D721Med (cell line): ENCODE measurements at regions not wholly inside any gene's neighbourhood (a gene's known extent, or its start where the extent isn't known, plus 50 kb on each side); places are given as distances from the start of the nearest gene placed in this dataset.

Experiments
- DNase-seq: peaks from one replicate; pipeline ENCODE4 v3.0.0; 2011; ENCODE audit warnings: low spot score; ENCODE audit not compliant: insufficient read length
- FAIRE-seq: peaks from 2 replicates; lab custom pipeline; 2011; peaks lifted over from hg19 to GRCh38; lab: Jason Lieb, UNC
- CTCF ChIP-seq: IDR thresholded peaks from 2 replicates; pipeline ENCODE4 v1.5.1; 2012; ENCODE audit warnings: mild to moderate bottlenecking, control low read depth; ENCODE audit not compliant: insufficient read depth; ENCODE audit errors: missing control alignments

GRCh38 chr2:66050392-66050791, 384.5 kb upstream of the MEIS1 start:
- DNase-seq: no peak
- no peak for FAIRE-seq
- no peak for TF ChIP-seq CTCF

- FAIRE-seq (no peak), DNase-seq (no peak)
These were observed 386.3 kb upstream of the MEIS1 start for GRCh38 chr2:66048667-66049066.

GRCh38 chr2:66041902-66042657, 392.8 kb upstream of the MEIS1 start:
- no peak for FAIRE-seq
- no peak for DNase-seq
- no peak for TF ChIP-seq CTCF

More at GRCh38 chr2:66048667-66049066, 386.3 kb upstream of the MEIS1 start:
- no peak for TF ChIP-seq CTCF

- TF ChIP-seq CTCF: no peak
- no peak for DNase-seq
- FAIRE-seq: no peak
These were observed 398.0 kb upstream of the MEIS1 start for GRCh38 chr2:66036948-66037347.

GRCh38 chr2:66034467-66034866, 400.5 kb upstream of the MEIS1 start:
- DNase-seq: no peak
- no peak for TF ChIP-seq CTCF
- FAIRE-seq: no peak

- DNase-seq: no peak
- FAIRE-seq: no peak
These were observed 402.6 kb upstream of the MEIS1 start for GRCh38 chr2:66032226-66032775.

More at GRCh38 chr2:66032226-66032775, 402.6 kb upstream of the MEIS1 start:
- TF ChIP-seq CTCF: no peak
